ENCODE measurements at regions not wholly inside any gene's neighbourhood (a gene's known extent, or its start where the extent isn't known, plus 50 kb on each side); places are given as distances from the start of the nearest gene placed in this dataset.

GRCh38 chr11:34816698-34817213, 99.4 kb downstream of the APIP start:
- TF ChIP-seq POLR2A (IDR thresholded peaks at IDR 0.05; ENCODE audit: low read length) (no peak), GATA1 (IDR thresholded peaks at IDR 0.05; ENCODE audit: low read depth, low read length) (no peak)
